ENCODE measurements at regions not wholly inside any gene's neighbourhood (a gene's known extent, or its start where the extent isn't known, plus 50 kb on each side); places are given as distances from the start of the nearest gene placed in this dataset.

- peak; percentile 56 for TF ChIP-seq PRDM10 (IDR thresholded peaks at IDR 0.05; ENCODE audit: partially characterized antibody)
- TF ChIP-seq ZNF274 (IDR thresholded peaks at IDR 0.05; ENCODE audit: borderline replicate concordance, low read depth, low read length), result peak; percentile 61
- peak; percentile 68 for TF ChIP-seq TAF1 (IDR thresholded peaks at IDR 0.05; ENCODE audit: control insufficient read depth, extremely low read depth, insufficient read depth, low read length, severe bottlenecking)
- peak in 1 of 2 experiments; percentile 94 for TF ChIP-seq MLLT1 (IDR thresholded peaks at IDR 0.05)
- TF ChIP-seq CBX1 (IDR thresholded peaks at IDR 0.05; ENCODE audit: low read depth), result peak; percentile 77; the same call in 1 of the 2 replicates
- peak; percentile 67; the same call in 1 of the 2 replicates for TF ChIP-seq ZBTB33 (CRISPR knock-in tag; IDR thresholded peaks at IDR 0.05)
- peak; percentile 54; the same call in 1 of the 2 replicates for TF ChIP-seq AFF4 (CRISPR knock-in tag; IDR thresholded peaks at IDR 0.05)
- no peak for TF ChIP-seq RFX7 (CRISPR knock-in tag; IDR thresholded peaks at IDR 0.05)
- 0 out of 2 replicates have a peak, but pooled peaks have one; percentile 33 for TF ChIP-seq ZNF57 (CRISPR knock-in tag; IDR thresholded peaks at IDR 0.05)
- TF ChIP-seq ZNF263 (CRISPR knock-in tag; IDR thresholded peaks at IDR 0.05; ENCODE audit: borderline replicate concordance), result peak; percentile 29; the same call in 1 of the 2 replicates
Measured at GRCh38 chr6:11938285-11938890, 73.7 kb upstream of the HIVEP1 start (continued).

All from K562 (cell line).